SK-N-SH (cell line): ENCODE measurements at regions not wholly inside any gene's neighbourhood (a gene's known extent, or its start where the extent isn't known, plus 50 kb on each side); places are given as distances from the start of the nearest gene placed in this dataset.

Experiments used
- CTCF ChIA-PET: fragments of 300-600, 350-600 bp; formaldehyde crosslinking; extraction: SDS; loops from one replicate; lab custom pipeline; 2021; lab: Yijun Ruan, JAX
- POLR2A ChIA-PET: fragments of 350-600 bp; sonication (Branson Sonifier 250); formaldehyde crosslinking; extraction: SDS; loops from one replicate; lab custom pipeline; 2020; ENCODE audit warnings: antibody characterized with exemption, inconsistent platforms; lab: Yijun Ruan, JAX
- DNase-seq: peaks from one replicate; pipeline ENCODE4 v3.0.0; 2012
- H2AFZ ChIP-seq: fragments of 200-600 bp; sonication (generic); 2 replicates; pipeline ENCODE4 v1.8.1; 2016; ENCODE audit warnings: antibody characterized with exemption, mild to moderate bottlenecking, low read depth
- H3F3A ChIP-seq: fragments of 200-600 bp; sonication (generic); replicated peaks from 2 replicates; pipeline ENCODE3; 2016; ENCODE audit warnings: antibody characterized with exemption, mild to moderate bottlenecking; ENCODE audit not compliant: insufficient read depth
- H3K27ac ChIP-seq, 2 experiments: fragments of 200-500 bp in 1 of 2; fragments of 200-600 bp in 1 of 2; sonication (Bioruptor generic) in 1 of 2; sonication (generic), shearing (Covaris generic) in 1 of 2; 2 replicates each; pipeline versions ENCODE4 v1.5.1 to v1.6.1; 2014 to 2016; ENCODE audit warnings: low read depth in 2 of 2, inconsistent platforms in 1 of 2, low read length in 1 of 2, mild to moderate bottlenecking in 1 of 2, mixed read lengths in 1 of 2
- H3K27me3 ChIP-seq: fragments of 200-600 bp; sonication (generic), shearing (Covaris generic); 2 replicates; pipeline ENCODE4 v1.6.1; 2016; ENCODE audit warnings: mixed run types; ENCODE audit not compliant: insufficient read depth
- H3K36me3 ChIP-seq, 2 experiments: fragments of 200-500 bp in 1 of 2; fragments of 200-600 bp in 1 of 2; sonication (Bioruptor generic) in 1 of 2; sonication (generic) in 1 of 2; replicated peaks in 1 of 2; 2 replicates each; pipeline versions ENCODE3 to v1.5.1; 2014 to 2016; ENCODE audit warnings: low read length in 1 of 2, mild to moderate bottlenecking in 1 of 2; ENCODE audit not compliant: insufficient read depth in 2 of 2, control insufficient read depth in 1 of 2
- H3K4me1 ChIP-seq, 2 experiments: fragments of 200-500 bp in 1 of 2; fragments of 200-600 bp in 1 of 2; sonication (Bioruptor generic) in 1 of 2; sonication (generic), shearing (Covaris generic) in 1 of 2; 2 replicates each; pipeline versions ENCODE4 v1.5.1 to v1.6.1; 2014 to 2016; ENCODE audit warnings: low read depth in 1 of 2, low read length in 1 of 2, mixed run types in 1 of 2; ENCODE audit not compliant: insufficient read depth in 2 of 2, control insufficient read depth in 1 of 2
- H3K4me2 ChIP-seq: fragments of 200-600 bp; sonication (generic), shearing (Covaris generic); 2 replicates; pipeline ENCODE4 v1.6.1; 2017; ENCODE audit warnings: mixed run types
- H3K4me3 ChIP-seq, 2 experiments: fragments of 200-500 bp in 1 of 2; fragments of 200-600 bp in 1 of 2; sonication (Bioruptor generic) in 1 of 2; sonication (generic), shearing (Covaris generic) in 1 of 2; 2 replicates each; pipeline versions ENCODE4 v1.5.1 to v1.8.1; 2014 to 2016; ENCODE audit warnings: low read depth in 2 of 2, inconsistent platforms in 1 of 2, low read length in 1 of 2, mild to moderate bottlenecking in 1 of 2, mixed read lengths in 1 of 2, moderate library complexity in 1 of 2
- H3K79me2 ChIP-seq: fragments of 200-600 bp; sonication (generic); 2 replicates; pipeline ENCODE4 v1.8.1; 2017; ENCODE audit warnings: mild to moderate bottlenecking; ENCODE audit not compliant: insufficient read depth
- H3K9ac ChIP-seq: fragments of 200-600 bp; sonication (generic); 2 replicates; pipeline ENCODE4 v1.6.1; 2017; ENCODE audit warnings: mixed run types
- H3K9me2 ChIP-seq: fragments of 200-600 bp; sonication (generic); 2 replicates; pipeline ENCODE4 v1.6.1; 2017; ENCODE audit warnings: mixed run types
- H3K9me3 ChIP-seq: fragments of 200-600 bp; sonication (generic); 2 replicates; pipeline ENCODE4 v1.6.1; 2017; ENCODE audit warnings: mixed run types, mild to moderate bottlenecking, moderate library complexity
- H4K20me1 ChIP-seq: fragments of 200-600 bp; sonication (generic); 2 replicates; pipeline ENCODE4 v1.6.1; 2017; ENCODE audit warnings: mild to moderate bottlenecking, mixed run types; ENCODE audit not compliant: insufficient read depth
- ELF1 ChIP-seq: IDR thresholded peaks from 2 replicates; pipeline ENCODE4 v1.4.0; 2012
- EP300 ChIP-seq, 2 experiments: IDR thresholded peaks; 2 replicates each; pipeline versions ENCODE4 v1.4.0 to v1.6.1; 2012; ENCODE audit warnings: borderline replicate concordance in 1 of 2, low read depth in 1 of 2, low read length in 1 of 2
- EZH2phosphoT487 ChIP-seq: fragments of 200-600 bp; sonication (generic); IDR thresholded peaks from 2 replicates; pipeline ENCODE4 v1.6.1; 2017; ENCODE audit warnings: low read depth, mixed run types, mild to moderate bottlenecking, antibody characterized with exemption, moderate library complexity, borderline replicate concordance
- FOSL2 ChIP-seq: IDR thresholded peaks from 2 replicates; pipeline ENCODE4 v1.4.0; 2012; ENCODE audit warnings: low read depth, mild to moderate bottlenecking, moderate library complexity, borderline replicate concordance
- MEF2A ChIP-seq: IDR thresholded peaks from 2 replicates; pipeline ENCODE4 v1.4.0; 2012; ENCODE audit warnings: low read depth, borderline replicate concordance
- NFIC ChIP-seq: IDR thresholded peaks from 2 replicates; pipeline ENCODE4 v1.4.0; 2012; ENCODE audit warnings: borderline replicate concordance
- PBX3 ChIP-seq: IDR thresholded peaks from 2 replicates; pipeline ENCODE4; 2012
- POLR2AphosphoS5 ChIP-seq: IDR thresholded peaks from 2 replicates; pipeline ENCODE4 v1.6.1; 2012; ENCODE audit warnings: low read depth, low read length
- RAD21 ChIP-seq: IDR thresholded peaks from 2 replicates; pipeline ENCODE4 v1.6.1; 2012; ENCODE audit warnings: mild to moderate bottlenecking, low read length
- RCOR1 ChIP-seq: fragments of 150-350 bp; IDR thresholded peaks from 2 replicates; pipeline ENCODE4 v1.6.1; 2017; ENCODE audit warnings: antibody characterized with exemption, low read length
- RXRA ChIP-seq: IDR thresholded peaks from 2 replicates; pipeline ENCODE4 v1.4.0; 2012; ENCODE audit warnings: low read depth, mild to moderate bottlenecking, borderline replicate concordance
- SIN3A ChIP-seq: IDR thresholded peaks from 2 replicates; pipeline ENCODE4 v1.6.1; 2012; ENCODE audit warnings: low read depth, mild to moderate bottlenecking, low read length, moderate library complexity, borderline replicate concordance
- TAF1 ChIP-seq: IDR thresholded peaks from 2 replicates; pipeline ENCODE4 v1.6.1; 2012; ENCODE audit warnings: low read depth, mild to moderate bottlenecking, low read length, moderate library complexity, borderline replicate concordance
- TEAD4 ChIP-seq: IDR thresholded peaks from 2 replicates; pipeline ENCODE4 v1.4.0; 2012; ENCODE audit warnings: mild to moderate bottlenecking, borderline replicate concordance; ENCODE audit not compliant: insufficient read depth
- YY1 ChIP-seq: IDR thresholded peaks from 2 replicates; pipeline ENCODE4 v1.4.0; 2012; ENCODE audit warnings: low read depth, mild to moderate bottlenecking
- WGBS: methylation state at CpG from one replicate; pipeline ENCODE4 v1.1.6; 2017; ENCODE audit warnings: low lambda C conversion rate; 5-methylcytosine and 5-hydroxymethylcytosine counted together

DNA sequence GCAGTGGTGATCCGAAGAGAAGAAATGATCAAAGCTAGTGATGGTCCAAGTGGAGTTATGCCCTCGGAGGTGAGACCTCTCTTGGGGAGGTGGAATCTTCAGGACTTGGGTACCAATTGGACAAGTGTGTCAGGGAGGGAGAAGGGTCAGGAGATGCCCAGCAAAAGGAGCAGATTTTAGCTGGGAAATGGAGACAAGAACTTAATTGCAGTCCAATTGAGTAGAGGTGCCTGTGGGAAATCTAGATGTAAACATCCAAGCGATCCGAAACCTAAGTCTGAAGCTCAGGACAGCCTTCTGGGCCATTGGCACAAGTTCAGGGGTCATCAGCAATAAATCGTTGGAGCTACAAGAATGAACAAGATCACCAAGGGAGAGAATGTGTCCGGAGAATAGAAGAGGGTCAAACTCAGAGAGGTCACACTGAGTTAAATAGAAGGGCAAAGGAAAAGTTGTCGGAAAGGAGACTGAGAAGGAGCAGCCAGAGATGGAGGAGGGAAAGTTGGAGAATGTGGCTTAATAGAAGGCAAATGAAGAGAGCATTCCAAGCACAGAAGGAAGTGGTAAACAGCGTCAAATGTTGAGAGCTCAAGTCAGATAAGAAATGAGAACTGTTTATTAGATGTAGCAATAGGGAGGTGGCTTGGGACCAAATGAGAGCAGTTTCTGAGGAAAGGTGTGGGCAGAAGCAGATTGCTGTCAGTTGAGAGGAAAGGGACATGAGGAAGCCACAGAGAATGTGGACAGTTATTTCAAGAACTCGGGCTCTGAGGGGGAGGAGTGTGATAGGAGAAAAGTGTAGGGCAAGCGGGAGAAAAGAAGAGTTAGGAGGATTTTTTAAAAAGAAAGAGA lies 64.2 kb upstream of the FNDC3B start:
- H3K79me2 ChIP-seq: no peaks in the 10 kb centered on the region
- CTCF ChIA-PET: interaction anchor here (0.6 to 1.5 kb wide), 3 partner anchors 14 to 146 kb away, joined by 3 to 4 read pairs (median 3); no protein-coding TSS in a partner anchor
- no peaks in the 10 kb centered on the region for H3K9me3 ChIP-seq
- H3K4me2 ChIP-seq: no peak overlapping the region
- H2AFZ ChIP-seq: 0 out of 2 replicates have a peak overlapping the region, but pooled peaks have one; percentile 29
- no peaks in the 10 kb centered on the region for H3K27me3 ChIP-seq
- TF ChIP-seq RAD21 (no peak), RCOR1 (no peak), ELF1 (no peak), EZH2phosphoT487 (no peak), FOSL2 (no peak), PBX3 (no peak), MEF2A (no peak), SIN3A (no peak), EP300 (IDR thresholded peaks at IDR 0.05; ENCODE audit: borderline replicate concordance in 1 of 2, low read depth in 1 of 2, low read length in 1 of 2) (no peak), YY1 (no peak), TAF1 (no peak)
- TF ChIP-seq, all 33 proteins: peak for 0
- DNase-seq: no peak
- H3K4me3 ChIP-seq: no peak overlapping the region
- H4K20me1 ChIP-seq: no peaks in the 10 kb centered on the region
- H3K9me2 ChIP-seq: no peaks in the 10 kb centered on the region
- H3F3A ChIP-seq: no peaks in the 10 kb centered on the region
- no peaks in the 10 kb centered on the region for H3K4me1 ChIP-seq
- H3K36me3 ChIP-seq: no peaks in the 10 kb centered on the region
- H3K9ac ChIP-seq: no peak overlapping the region
- 88% methylated on average over 10 of the region's 10 CpGs for WGBS
- H3K27ac ChIP-seq: no peak overlapping the region
- POLR2A ChIA-PET: no interaction called here

- Histone ChIP-seq H3K36me3 (no peaks in the 10 kb centered on the region), H3K27me3 (no peaks in the 10 kb centered on the region), H3K79me2 (no peaks in the 10 kb centered on the region), H3K9me3 (no peaks in the 10 kb centered on the region), H3K4me1 (no peaks in the 10 kb centered on the region), H3K9ac (no peak overlapping the region), H3F3A (no peaks in the 10 kb centered on the region), H4K20me1 (no peaks in the 10 kb centered on the region), H3K27ac (peak overlapping the region in 1 of 2 experiments; percentile 22; a peak in 1 of 4 replicates), H3K4me3 (no peak overlapping the region), H2AFZ (no peak overlapping the region; the same call in 1 of the 2 replicates), H3K4me2 (no peak overlapping the region), H3K9me2 (no peaks in the 10 kb centered on the region)
- 78% methylated on average over 3 of the region's 3 CpGs for WGBS
- POLR2A ChIA-PET: no interaction called here
- CTCF ChIA-PET: no interaction called here
- no peak for DNase-seq
- TF ChIP-seq TEAD4 (no peak), RXRA (no peak), NFIC (peak; percentile 37; the same call in 1 of the 2 replicates), POLR2AphosphoS5 (no peak)
Measured at GRCh38 chr3:171976526-171976925, 62.9 kb upstream of the FNDC3B start.
